ENCODE measurements at regions not wholly inside any gene's neighbourhood (a gene's known extent, or its start where the extent isn't known, plus 50 kb on each side); places are given as distances from the start of the nearest gene placed in this dataset.

GRCh38 chr9:75672478-75672877 is 218.0 kb upstream of the PCSK5 start:
- TF ChIP-seq TAF1 (IDR thresholded peaks at IDR 0.05; ENCODE audit: low read depth) (no peak), REST (IDR thresholded peaks at IDR 0.05; ENCODE audit: low read depth) (no peak), NFIC (IDR thresholded peaks at IDR 0.05) (no peak), EGR1 (IDR thresholded peaks at IDR 0.05) (no peak), TCF12 (IDR thresholded peaks at IDR 0.05; ENCODE audit: low read depth) (no peak), TEAD4 (IDR thresholded peaks at IDR 0.05) (no peak), YY1 (IDR thresholded peaks at IDR 0.05; ENCODE audit: low read depth) (no peak), ZBTB7A (IDR thresholded peaks at IDR 0.05; ENCODE audit: low read depth) (no peak), RAD21 (IDR thresholded peaks at IDR 0.05; ENCODE audit: low read depth) (no peak), EP300 (IDR thresholded peaks at IDR 0.05; ENCODE audit: borderline replicate concordance) (no peak), CREB1 (IDR thresholded peaks at IDR 0.05; ENCODE audit: low read depth) (no peak)
- TF ChIP-seq, protein P1, sequence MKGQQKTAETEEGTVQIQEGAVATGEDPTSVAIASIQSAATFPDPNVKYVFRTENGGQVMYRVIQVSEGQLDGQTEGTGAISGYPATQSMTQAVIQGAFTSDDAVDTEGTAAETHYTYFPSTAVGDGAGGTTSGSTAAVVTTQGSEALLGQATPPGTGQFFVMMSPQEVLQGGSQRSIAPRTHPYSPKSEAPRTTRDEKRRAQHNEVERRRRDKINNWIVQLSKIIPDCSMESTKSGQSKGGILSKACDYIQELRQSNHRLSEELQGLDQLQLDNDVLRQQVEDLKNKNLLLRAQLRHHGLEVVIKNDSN (IDR thresholded peaks at IDR 0.05): no peak
- TF ChIP-seq, protein P2, sequence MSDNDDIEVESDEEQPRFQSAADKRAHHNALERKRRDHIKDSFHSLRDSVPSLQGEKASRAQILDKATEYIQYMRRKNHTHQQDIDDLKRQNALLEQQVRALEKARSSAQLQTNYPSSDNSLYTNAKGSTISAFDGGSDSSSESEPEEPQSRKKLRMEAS (IDR thresholded peaks at IDR 0.05): no peak

DNA sequence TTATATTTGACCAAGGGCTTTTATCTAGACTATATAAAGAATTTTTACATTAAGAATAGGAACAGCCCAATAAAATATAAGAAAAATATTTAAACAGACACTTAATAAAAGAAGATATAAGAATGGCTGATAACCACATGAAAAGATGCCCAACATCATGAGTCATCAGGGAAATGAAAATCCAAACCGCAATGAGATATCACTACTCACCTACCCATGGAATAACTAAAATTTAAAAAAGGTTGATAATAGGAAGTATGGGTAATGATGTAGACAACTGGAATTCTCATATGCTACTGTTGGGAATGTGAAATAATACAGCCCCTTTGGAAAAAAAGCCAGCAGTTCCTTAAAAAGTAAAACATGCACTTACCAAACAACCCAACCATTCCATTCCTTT is 206.9 kb upstream of the PCSK5 start:
- TF ChIP-seq TAF1 (IDR thresholded peaks at IDR 0.05; ENCODE audit: low read depth) (no peak), FOXM1 (IDR thresholded peaks at IDR 0.05; ENCODE audit: borderline replicate concordance, low read depth) (no peak), TCF12 (IDR thresholded peaks at IDR 0.05; ENCODE audit: low read depth) (no peak), YY1 (IDR thresholded peaks at IDR 0.05; ENCODE audit: low read depth) (no peak), REST (IDR thresholded peaks at IDR 0.05; ENCODE audit: low read depth) (no peak), CREB1 (IDR thresholded peaks at IDR 0.05; ENCODE audit: low read depth) (no peak), EGR1 (IDR thresholded peaks at IDR 0.05) (no peak), RAD21 (IDR thresholded peaks at IDR 0.05; ENCODE audit: low read depth) (no peak), TEAD4 (IDR thresholded peaks at IDR 0.05) (no peak), EP300 (IDR thresholded peaks at IDR 0.05; ENCODE audit: borderline replicate concordance) (no peak), NFIC (IDR thresholded peaks at IDR 0.05) (no peak), ZBTB7A (IDR thresholded peaks at IDR 0.05; ENCODE audit: low read depth) (no peak)
- TF ChIP-seq, protein P1 (IDR thresholded peaks at IDR 0.05): no peak
- TF ChIP-seq, protein P2 (IDR thresholded peaks at IDR 0.05): no peak

DNA sequence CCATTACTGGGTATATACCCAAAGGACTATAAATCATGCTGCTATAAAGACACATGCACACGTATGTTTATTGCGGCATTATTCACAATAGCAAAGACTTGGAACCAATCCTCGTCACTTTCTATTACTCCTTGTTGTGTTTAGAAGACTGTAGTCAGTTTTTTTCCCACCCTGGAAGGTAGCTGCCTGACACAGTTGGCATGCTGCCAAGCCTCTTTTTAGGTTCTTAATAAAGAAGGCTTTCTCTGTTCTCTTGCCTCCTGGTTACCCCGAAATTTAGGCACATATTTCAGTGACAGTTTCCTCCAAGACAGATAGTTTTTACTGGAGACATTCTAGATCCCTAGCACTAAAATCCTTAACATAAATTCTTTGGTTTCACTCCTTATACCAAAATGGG is 205.4 kb upstream of the PCSK5 start:
- TF ChIP-seq YY1 (IDR thresholded peaks at IDR 0.05; ENCODE audit: low read depth): no peak
- no peak for TF ChIP-seq RAD21 (IDR thresholded peaks at IDR 0.05; ENCODE audit: low read depth)
- TF ChIP-seq EGR1 (IDR thresholded peaks at IDR 0.05): no peak
- no peak for TF ChIP-seq NFIC (IDR thresholded peaks at IDR 0.05)
- TF ChIP-seq CREB1 (IDR thresholded peaks at IDR 0.05; ENCODE audit: low read depth): no peak
- TF ChIP-seq TEAD4 (IDR thresholded peaks at IDR 0.05): no peak
- no peak for TF ChIP-seq TCF12 (IDR thresholded peaks at IDR 0.05; ENCODE audit: low read depth)

GRCh38 chr9:75687359-75687953 is 203.0 kb upstream of the PCSK5 start:
- no peak for TF ChIP-seq TCF12 (IDR thresholded peaks at IDR 0.05; ENCODE audit: low read depth)
- TF ChIP-seq CEBPB (IDR thresholded peaks at IDR 0.05): no peak
- TF ChIP-seq EP300 (IDR thresholded peaks at IDR 0.05; ENCODE audit: borderline replicate concordance): no peak
- no peak for TF ChIP-seq ZBTB7A (IDR thresholded peaks at IDR 0.05; ENCODE audit: low read depth)
- no peak for TF ChIP-seq TAF1 (IDR thresholded peaks at IDR 0.05; ENCODE audit: low read depth)
- TF ChIP-seq, protein P1 (IDR thresholded peaks at IDR 0.05): no peak

GRCh38 chr9:75691408-75691807 is 199.1 kb upstream of the PCSK5 start:
- TF ChIP-seq YY1 (IDR thresholded peaks at IDR 0.05; ENCODE audit: low read depth) (no peak), CEBPB (IDR thresholded peaks at IDR 0.05) (no peak), REST (IDR thresholded peaks at IDR 0.05; ENCODE audit: low read depth) (no peak), TCF12 (IDR thresholded peaks at IDR 0.05; ENCODE audit: low read depth) (no peak)

Measured in Ishikawa (cell line).